IPS-15b (cell line): ENCODE measurements at regions not wholly inside any gene's neighbourhood (a gene's known extent, or its start where the extent isn't known, plus 50 kb on each side); places are given as distances from the start of the nearest gene placed in this dataset.

ENCODE experiments used
- H3K27me3 ChIP-seq: one replicate; pipeline ENCODE4 v1.6.1; 2013; ENCODE audit warnings: low read length; ENCODE audit not compliant: control insufficient read depth, insufficient read depth
- H3K36me3 ChIP-seq: one replicate; pipeline ENCODE4 v1.6.1; 2013; ENCODE audit warnings: low read length; ENCODE audit not compliant: control insufficient read depth, insufficient read depth
- H3K4me1 ChIP-seq: one replicate; pipeline ENCODE4 v1.6.1; 2013; ENCODE audit warnings: mild to moderate bottlenecking, low read length; ENCODE audit not compliant: control insufficient read depth, insufficient read depth
- H3K4me3 ChIP-seq: one replicate; pipeline ENCODE4 v1.5.1; 2013; ENCODE audit warnings: low read depth, low read length
- H3K9ac ChIP-seq: one replicate; pipeline ENCODE4 v1.6.1; 2013; ENCODE audit warnings: low read depth, mild to moderate bottlenecking, low read length
- H3K9me3 ChIP-seq: one replicate; pipeline ENCODE4 v1.6.1; 2013; ENCODE audit warnings: mild to moderate bottlenecking, low read length; ENCODE audit not compliant: control insufficient read depth, insufficient read depth

DNA sequence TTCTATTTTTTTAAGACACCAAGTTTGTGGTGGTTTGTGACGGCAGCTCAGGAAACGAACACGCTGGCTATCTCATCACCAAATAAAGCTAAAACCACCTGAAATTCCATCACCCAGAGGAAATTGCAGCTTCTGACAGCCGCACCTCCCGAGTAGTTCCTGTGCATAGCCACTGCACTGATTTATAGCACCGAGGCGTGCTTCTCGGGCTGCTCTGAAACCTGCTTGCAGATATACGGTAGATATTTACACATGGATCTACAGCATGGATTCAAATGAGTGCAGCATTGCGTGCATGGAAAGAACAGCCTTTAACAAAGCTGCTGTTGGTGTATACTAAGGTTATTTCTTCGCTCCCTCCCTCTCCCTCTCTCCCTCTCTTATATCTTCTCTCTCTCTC is 153.8 kb downstream of the PHF2 start:
- H3K27me3 ChIP-seq: no peaks in the 10 kb centered on the region
- no peak overlapping the region for H3K4me3 ChIP-seq
- no peaks in the 10 kb centered on the region for H3K4me1 ChIP-seq
- H3K9ac ChIP-seq: no peak overlapping the region
- H3K9me3 ChIP-seq: peaks cover 3% of the 10 kb centered on the region
- no peaks in the 10 kb centered on the region for H3K36me3 ChIP-seq
